ENCODE measurements at regions not wholly inside any gene's neighbourhood (a gene's known extent, or its start where the extent isn't known, plus 50 kb on each side); places are given as distances from the start of the nearest gene placed in this dataset.

GRCh38 chr5:104024538-104024937 is 461.9 kb upstream of the NUDT12 start:
- Histone ChIP-seq H3K4me1 (ENCODE audit: control insufficient read depth, insufficient read depth, low read length) (no peaks in the 10 kb centered on the region), H3K36me3 (ENCODE audit: control insufficient read depth, insufficient read depth, low read length) (no peaks in the 10 kb centered on the region), H3K27me3 (ENCODE audit: control insufficient read depth, insufficient read depth, low read length) (no peaks in the 10 kb centered on the region), H3K27ac (ENCODE audit: low read length) (no peak overlapping the region), H3K4me3 (ENCODE audit: low read length) (no peak overlapping the region), H3K9me3 (ENCODE audit: control insufficient read depth, insufficient read depth, low read length) (peaks cover 11% of the 10 kb centered on the region)
- Mint-ChIP-seq H3K4me3 (no peak overlapping the region), H3K27me3 (ENCODE audit: low read depth in 2 of 2) (no peaks in the 10 kb centered on the region), H3K4me1 (no peaks in the 10 kb centered on the region), H3K36me3 (no peaks in the 10 kb centered on the region), H3K27ac (no peak overlapping the region), H3K9me3 (peaks cover 10 to 12% of the 10 kb centered on the region in 2 donors)
- WGBS (ENCODE audit: insufficient coverage): 93% methylated on average over 4 of the region's 5 CpGs
- TF ChIP-seq, protein P1, sequence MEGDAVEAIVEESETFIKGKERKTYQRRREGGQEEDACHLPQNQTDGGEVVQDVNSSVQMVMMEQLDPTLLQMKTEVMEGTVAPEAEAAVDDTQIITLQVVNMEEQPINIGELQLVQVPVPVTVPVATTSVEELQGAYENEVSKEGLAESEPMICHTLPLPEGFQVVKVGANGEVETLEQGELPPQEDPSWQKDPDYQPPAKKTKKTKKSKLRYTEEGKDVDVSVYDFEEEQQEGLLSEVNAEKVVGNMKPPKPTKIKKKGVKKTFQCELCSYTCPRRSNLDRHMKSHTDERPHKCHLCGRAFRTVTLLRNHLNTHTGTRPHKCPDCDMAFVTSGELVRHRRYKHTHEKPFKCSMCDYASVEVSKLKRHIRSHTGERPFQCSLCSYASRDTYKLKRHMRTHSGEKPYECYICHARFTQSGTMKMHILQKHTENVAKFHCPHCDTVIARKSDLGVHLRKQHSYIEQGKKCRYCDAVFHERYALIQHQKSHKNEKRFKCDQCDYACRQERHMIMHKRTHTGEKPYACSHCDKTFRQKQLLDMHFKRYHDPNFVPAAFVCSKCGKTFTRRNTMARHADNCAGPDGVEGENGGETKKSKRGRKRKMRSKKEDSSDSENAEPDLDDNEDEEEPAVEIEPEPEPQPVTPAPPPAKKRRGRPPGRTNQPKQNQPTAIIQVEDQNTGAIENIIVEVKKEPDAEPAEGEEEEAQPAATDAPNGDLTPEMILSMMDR (IDR thresholded peaks at IDR 0.05): no peak
- intact Hi-C loops (cut with micrococcal nuclease): no loop called here
- no peak for ATAC-seq
- no peak for DNase-seq

- Histone ChIP-seq H3K27me3 (ENCODE audit: control insufficient read depth, insufficient read depth, low read length) (no peaks in the 10 kb centered on the region), H3K36me3 (ENCODE audit: control insufficient read depth, insufficient read depth, low read length) (no peaks in the 10 kb centered on the region), H3K9me3 (ENCODE audit: control insufficient read depth, insufficient read depth, low read length) (peaks cover 11% of the 10 kb centered on the region), H3K27ac (ENCODE audit: low read length) (no peak overlapping the region), H3K4me3 (ENCODE audit: low read length) (no peak overlapping the region), H3K4me1 (ENCODE audit: control insufficient read depth, insufficient read depth, low read length) (no peaks in the 10 kb centered on the region)
- Mint-ChIP-seq H3K4me3 (no peak overlapping the region), H3K27ac (no peak overlapping the region), H3K9me3 (peaks cover 10 to 14% of the 10 kb centered on the region in 2 donors), H3K36me3 (no peaks in the 10 kb centered on the region), H3K27me3 (ENCODE audit: low read depth in 2 of 2) (no peaks in the 10 kb centered on the region), H3K4me1 (no peaks in the 10 kb centered on the region)
- WGBS (ENCODE audit: insufficient coverage): 82% methylated on average over 1 of the region's 2 CpGs
- no peak for DNase-seq
- TF ChIP-seq, protein P1 (IDR thresholded peaks at IDR 0.05): no peak
- ATAC-seq: no peak
- intact Hi-C loops (cut with micrococcal nuclease): no loop called here
These were observed 461.1 kb upstream of the NUDT12 start for GRCh38 chr5:104023739-104024138.

DNA sequence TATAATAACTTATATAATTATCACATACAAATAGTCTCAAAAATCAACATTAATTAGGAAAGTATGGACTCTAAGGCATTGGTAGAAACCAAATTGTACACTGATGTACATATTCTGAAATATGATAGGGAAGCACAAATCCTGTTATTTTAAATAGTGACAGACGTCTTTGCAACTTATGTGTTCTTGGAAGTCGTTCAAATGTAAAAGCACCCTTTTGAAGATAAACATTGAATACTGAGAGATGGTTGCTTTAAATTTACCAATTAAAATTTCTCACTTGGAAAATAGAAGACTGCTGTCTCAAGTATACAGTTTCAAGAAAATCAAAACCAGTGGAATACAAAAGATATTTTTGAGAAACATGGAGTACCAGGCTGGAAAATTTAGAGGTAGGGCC is 457.4 kb upstream of the NUDT12 start:
- TF ChIP-seq, protein P1 (IDR thresholded peaks at IDR 0.05): no peak
- no peak overlapping the region for H3K27ac ChIP-seq (ENCODE audit: low read length)
- H3K27me3 ChIP-seq (ENCODE audit: control insufficient read depth, insufficient read depth, low read length): no peaks in the 10 kb centered on the region
- no peaks in the 10 kb centered on the region for H3K4me1 Mint-ChIP-seq
- no peaks in the 10 kb centered on the region for H3K4me1 ChIP-seq (ENCODE audit: control insufficient read depth, insufficient read depth, low read length)
- H3K36me3 Mint-ChIP-seq: no peaks in the 10 kb centered on the region
- ATAC-seq: no peak
- H3K4me3 Mint-ChIP-seq: no peak overlapping the region
- intact Hi-C loops (cut with micrococcal nuclease): no loop called here
- DNase-seq: no peak
- H3K9me3 ChIP-seq (ENCODE audit: control insufficient read depth, insufficient read depth, low read length): peaks cover 2% of the 10 kb centered on the region
- H3K9me3 Mint-ChIP-seq: peaks cover 10 to 17% of the 10 kb centered on the region in 2 donors
- no peak overlapping the region for H3K4me3 ChIP-seq (ENCODE audit: low read length)
- no peaks in the 10 kb centered on the region for H3K27me3 Mint-ChIP-seq (ENCODE audit: low read depth in 2 of 2)
- WGBS (ENCODE audit: insufficient coverage): no CpG with 5 or more reads among the region's 2 CpGs
- no peak overlapping the region for H3K27ac Mint-ChIP-seq
- no peaks in the 10 kb centered on the region for H3K36me3 ChIP-seq (ENCODE audit: control insufficient read depth, insufficient read depth, low read length)

DNA sequence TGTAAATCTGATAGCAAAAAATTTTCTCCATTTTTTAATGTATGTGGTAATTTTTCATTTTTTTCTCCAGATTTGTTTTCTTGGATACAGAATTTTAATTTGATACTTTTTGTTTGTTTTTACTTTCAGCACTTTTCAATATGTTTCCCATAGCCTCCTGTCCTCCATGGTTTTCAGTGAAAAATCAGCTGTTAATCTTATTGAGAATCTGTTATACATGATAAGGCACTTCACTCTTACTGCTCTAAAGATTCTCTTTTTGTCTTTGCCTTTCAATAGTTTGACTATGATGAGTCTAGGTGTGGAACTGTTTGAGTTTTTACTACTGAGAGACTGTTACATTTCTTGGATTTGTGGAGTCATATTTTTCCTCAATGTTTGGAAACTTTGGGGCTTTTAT is 455.7 kb upstream of the NUDT12 start:
- Histone ChIP-seq H3K4me3 (ENCODE audit: low read length) (no peak overlapping the region), H3K27ac (ENCODE audit: low read length) (no peak overlapping the region), H3K4me1 (ENCODE audit: control insufficient read depth, insufficient read depth, low read length) (no peaks in the 10 kb centered on the region), H3K27me3 (ENCODE audit: control insufficient read depth, insufficient read depth, low read length) (no peaks in the 10 kb centered on the region), H3K36me3 (ENCODE audit: control insufficient read depth, insufficient read depth, low read length) (no peaks in the 10 kb centered on the region), H3K9me3 (ENCODE audit: control insufficient read depth, insufficient read depth, low read length) (peaks cover 2% of the 10 kb centered on the region)
- TF ChIP-seq, protein P1 (IDR thresholded peaks at IDR 0.05): no peak
- no peaks in the 10 kb centered on the region for H3K27me3 Mint-ChIP-seq (ENCODE audit: low read depth in 2 of 2)
- H3K4me1 Mint-ChIP-seq: no peaks in the 10 kb centered on the region
- DNase-seq: no peak
- intact Hi-C loops (cut with micrococcal nuclease): no loop called here
- ATAC-seq: no peak
- no peaks in the 10 kb centered on the region for H3K36me3 Mint-ChIP-seq
- H3K4me3 Mint-ChIP-seq: no peak overlapping the region
- H3K9me3 Mint-ChIP-seq: peaks cover 8 to 12% of the 10 kb centered on the region in 2 donors
- no peak overlapping the region for H3K27ac Mint-ChIP-seq

Data from natural killer cell (primary cell).